Gastrocnemius medialis (tissue), 4 donors: ENCODE measurements at regions not wholly inside any gene's neighbourhood (a gene's known extent, or its start where the extent isn't known, plus 50 kb on each side); places are given as distances from the start of the nearest gene placed in this dataset.

Source experiments
- POLR2A ChIP-seq, 2 donors: fragments of 450-650 bp; IDR thresholded peaks; one replicate each; pipeline ENCODE4 v1.6.1; 2017; ENCODE audit warnings: antibody characterized with exemption in 2 of 2, mild to moderate bottlenecking in 2 of 2, moderate library complexity in 2 of 2
- TF ChIP-seq, protein P1 (sequence below), 5 experiments: fragments of 450-650 bp in 3 of 5; fragments of 200-600 bp in 2 of 5; sonication (generic) in 2 of 5; IDR thresholded peaks in 4 of 5; conservative IDR thresholded peaks in 1 of 5; 1 replicate in 4 of 5; 2 replicates in 1 of 5; pipeline ENCODE4 v1.5.1; 2016 to 2019; ENCODE audit warnings: antibody characterized with exemption in 5 of 5, mild to moderate bottlenecking in 3 of 5, moderate library complexity in 3 of 5

DNA sequence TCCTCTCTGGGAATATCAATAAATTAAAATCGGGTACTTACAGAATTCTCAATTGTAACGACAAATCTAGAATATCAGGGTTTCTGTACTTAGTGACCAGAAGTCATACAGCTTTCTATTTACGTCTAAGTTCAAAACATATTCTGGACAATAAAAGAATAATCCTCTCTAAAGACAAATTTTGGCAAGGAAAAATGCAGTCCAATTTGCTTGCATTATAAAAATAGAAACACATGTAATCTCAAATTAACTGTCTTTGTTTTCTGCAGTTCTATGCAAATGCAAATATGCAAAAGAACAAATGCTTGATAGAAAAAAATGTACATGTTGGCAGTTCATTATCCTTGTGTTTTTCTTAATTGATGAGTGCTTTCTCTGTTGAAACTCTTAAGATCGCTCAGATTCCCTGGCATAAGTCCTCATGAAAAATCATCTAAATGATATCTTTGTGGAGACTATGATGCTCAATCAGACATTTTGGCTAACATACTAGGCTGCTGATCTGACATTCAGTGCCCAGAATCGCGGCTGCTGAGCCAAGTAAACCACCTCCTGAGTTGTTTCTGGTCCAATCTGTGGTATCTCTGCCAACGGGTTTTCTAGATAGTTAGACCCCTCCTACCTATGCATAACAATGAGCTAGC, 990.1 kb upstream of the C9orf72 start:
- TF ChIP-seq, protein P1, sequence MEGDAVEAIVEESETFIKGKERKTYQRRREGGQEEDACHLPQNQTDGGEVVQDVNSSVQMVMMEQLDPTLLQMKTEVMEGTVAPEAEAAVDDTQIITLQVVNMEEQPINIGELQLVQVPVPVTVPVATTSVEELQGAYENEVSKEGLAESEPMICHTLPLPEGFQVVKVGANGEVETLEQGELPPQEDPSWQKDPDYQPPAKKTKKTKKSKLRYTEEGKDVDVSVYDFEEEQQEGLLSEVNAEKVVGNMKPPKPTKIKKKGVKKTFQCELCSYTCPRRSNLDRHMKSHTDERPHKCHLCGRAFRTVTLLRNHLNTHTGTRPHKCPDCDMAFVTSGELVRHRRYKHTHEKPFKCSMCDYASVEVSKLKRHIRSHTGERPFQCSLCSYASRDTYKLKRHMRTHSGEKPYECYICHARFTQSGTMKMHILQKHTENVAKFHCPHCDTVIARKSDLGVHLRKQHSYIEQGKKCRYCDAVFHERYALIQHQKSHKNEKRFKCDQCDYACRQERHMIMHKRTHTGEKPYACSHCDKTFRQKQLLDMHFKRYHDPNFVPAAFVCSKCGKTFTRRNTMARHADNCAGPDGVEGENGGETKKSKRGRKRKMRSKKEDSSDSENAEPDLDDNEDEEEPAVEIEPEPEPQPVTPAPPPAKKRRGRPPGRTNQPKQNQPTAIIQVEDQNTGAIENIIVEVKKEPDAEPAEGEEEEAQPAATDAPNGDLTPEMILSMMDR (IDR thresholded peaks at IDR 0.05 in 4 of 5, conservative IDR thresholded peaks at IDR 0.05 in 1 of 5) = no peak
- TF ChIP-seq POLR2A (IDR thresholded peaks at IDR 0.05) = no peak
